ENCODE measurements at regions not wholly inside any gene's neighbourhood (a gene's known extent, or its start where the extent isn't known, plus 50 kb on each side); places are given as distances from the start of the nearest gene placed in this dataset.

DNA sequence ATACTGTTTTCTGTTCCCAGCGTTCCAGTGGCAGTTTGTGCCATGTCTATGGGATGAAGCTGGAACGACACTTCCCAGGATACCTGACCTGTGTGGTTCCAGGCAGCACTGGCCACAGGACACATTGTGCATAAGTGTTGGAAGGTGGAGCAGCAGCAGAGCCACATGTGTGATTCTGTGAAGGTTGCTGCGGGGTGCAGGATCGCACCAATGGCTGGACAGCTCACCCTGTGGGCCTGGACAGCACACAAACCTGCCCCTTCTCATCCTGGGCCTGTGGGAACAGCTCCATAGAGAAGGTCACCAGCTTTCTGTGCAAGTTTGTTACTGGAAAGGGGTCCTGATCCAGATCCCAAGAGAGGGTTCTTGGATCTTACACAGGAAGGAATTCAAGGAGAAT, 252.2 kb upstream of the RAB6C start:
- TF ChIP-seq, protein P1, sequence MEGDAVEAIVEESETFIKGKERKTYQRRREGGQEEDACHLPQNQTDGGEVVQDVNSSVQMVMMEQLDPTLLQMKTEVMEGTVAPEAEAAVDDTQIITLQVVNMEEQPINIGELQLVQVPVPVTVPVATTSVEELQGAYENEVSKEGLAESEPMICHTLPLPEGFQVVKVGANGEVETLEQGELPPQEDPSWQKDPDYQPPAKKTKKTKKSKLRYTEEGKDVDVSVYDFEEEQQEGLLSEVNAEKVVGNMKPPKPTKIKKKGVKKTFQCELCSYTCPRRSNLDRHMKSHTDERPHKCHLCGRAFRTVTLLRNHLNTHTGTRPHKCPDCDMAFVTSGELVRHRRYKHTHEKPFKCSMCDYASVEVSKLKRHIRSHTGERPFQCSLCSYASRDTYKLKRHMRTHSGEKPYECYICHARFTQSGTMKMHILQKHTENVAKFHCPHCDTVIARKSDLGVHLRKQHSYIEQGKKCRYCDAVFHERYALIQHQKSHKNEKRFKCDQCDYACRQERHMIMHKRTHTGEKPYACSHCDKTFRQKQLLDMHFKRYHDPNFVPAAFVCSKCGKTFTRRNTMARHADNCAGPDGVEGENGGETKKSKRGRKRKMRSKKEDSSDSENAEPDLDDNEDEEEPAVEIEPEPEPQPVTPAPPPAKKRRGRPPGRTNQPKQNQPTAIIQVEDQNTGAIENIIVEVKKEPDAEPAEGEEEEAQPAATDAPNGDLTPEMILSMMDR (IDR thresholded peaks at IDR 0.05) = no peak
- TF ChIP-seq EZH2phosphoT487 (IDR thresholded peaks at IDR 0.05) (no peak), EZH2 (IDR thresholded peaks at IDR 0.05) (no peak)

Data from neural progenitor cell (in vitro differentiated cells).